NK-92 treated with Interleukin-12 subunit alpha and Interleukin-12 subunit beta, amount 100 ng/mL, for 24 hours (cell line): ENCODE measurements at regions not wholly inside any gene's neighbourhood (a gene's known extent, or its start where the extent isn't known, plus 50 kb on each side); places are given as distances from the start of the nearest gene placed in this dataset.
"Not testable (repeated sequence)": the region's sequence is repeated elsewhere in the genome, so short reads cannot be mapped to it uniquely, and the experiment has no call there.

Experiments
- DNase-seq: peaks from one replicate; lab custom pipeline; 2025; lab: John Stamatoyannopoulos, UW

DNA sequence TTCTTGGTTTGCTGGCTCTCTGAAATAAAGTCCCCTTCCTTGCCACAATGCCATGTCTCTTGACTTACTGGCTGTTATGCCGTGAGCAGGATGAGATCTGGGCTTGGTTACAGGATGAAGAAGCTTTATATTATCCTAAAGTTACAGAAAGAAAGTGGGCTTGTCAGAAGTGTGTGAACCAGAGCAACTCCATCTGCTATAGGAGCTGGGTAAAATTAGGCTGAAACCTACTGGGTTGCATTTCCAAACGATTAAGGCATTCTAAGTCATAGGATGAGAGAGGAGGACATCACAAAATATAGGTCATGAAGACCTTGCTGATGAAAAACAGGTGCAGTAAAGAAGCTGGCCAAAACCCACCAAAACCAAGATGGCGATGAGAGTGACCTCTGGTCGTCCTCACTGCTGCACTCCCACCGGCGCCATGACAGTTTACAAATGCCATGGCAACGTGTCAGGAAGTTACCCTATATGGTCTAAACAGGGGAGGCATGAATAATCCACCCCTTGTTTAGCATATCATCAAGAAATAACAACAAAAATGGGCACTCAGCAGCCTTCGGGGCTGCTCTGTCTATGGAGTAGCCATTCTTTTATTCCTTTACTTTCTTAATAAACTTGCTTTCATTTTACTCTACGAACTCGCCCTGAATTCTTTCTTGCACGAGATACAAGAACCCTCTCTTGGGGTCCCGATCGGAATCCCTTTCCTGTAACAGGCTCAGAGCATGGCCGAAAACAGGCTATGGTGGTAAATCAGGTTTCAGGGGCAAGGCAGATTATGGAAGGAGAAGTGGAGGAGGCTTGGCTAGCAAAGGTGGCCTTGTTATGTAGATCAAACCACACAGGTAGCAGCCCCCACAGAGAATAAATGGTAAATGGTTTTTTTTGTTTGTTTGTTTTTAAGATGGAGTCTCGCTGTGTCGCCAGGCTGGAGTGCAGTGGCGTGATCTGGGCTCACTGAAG, 81.3 kb upstream of the C16orf82 start:
- no peak for DNase-seq

DNA sequence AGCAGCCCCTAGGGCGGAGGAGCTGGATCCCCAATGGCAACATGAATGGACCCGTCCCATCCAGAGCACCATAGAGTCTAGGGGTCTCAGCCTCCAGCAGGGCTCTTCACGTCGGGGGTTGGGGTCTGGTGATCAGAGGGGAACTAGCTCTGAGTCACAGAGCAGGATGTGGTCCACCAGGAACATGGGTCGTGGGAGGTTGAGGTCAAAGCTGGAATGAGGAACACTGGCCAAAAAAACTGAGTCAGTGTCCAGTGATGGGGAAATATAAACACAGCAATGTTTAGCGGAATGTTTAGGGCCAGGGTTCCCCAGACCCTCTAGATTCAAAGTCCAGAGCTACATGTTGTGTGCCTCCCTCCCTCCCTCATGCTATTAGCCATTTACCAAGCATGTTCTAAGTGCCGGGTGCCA, 79.1 kb upstream of the C16orf82 start:
- no peak for DNase-seq

DNA sequence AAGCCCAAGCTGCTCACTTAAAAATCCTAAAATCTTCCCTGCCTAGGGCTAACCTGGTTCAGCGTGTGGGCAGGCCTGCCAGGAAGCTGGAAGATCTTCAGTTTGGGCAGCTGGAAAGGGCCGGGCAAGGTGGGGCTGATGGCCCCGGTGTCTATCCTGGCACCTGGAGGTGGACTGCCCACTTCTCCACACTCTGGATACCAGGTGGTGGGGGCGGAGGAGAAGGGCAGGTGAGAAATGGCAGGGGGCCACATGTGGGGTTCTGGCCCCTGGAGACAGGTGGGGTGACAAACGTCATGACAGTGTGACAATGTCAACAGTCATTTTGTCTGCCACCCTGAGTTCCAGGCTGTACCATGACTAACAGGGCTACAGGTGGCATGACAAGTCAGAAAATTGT, 78.5 kb upstream of the C16orf82 start:
- DNase-seq = no peak

DNA sequence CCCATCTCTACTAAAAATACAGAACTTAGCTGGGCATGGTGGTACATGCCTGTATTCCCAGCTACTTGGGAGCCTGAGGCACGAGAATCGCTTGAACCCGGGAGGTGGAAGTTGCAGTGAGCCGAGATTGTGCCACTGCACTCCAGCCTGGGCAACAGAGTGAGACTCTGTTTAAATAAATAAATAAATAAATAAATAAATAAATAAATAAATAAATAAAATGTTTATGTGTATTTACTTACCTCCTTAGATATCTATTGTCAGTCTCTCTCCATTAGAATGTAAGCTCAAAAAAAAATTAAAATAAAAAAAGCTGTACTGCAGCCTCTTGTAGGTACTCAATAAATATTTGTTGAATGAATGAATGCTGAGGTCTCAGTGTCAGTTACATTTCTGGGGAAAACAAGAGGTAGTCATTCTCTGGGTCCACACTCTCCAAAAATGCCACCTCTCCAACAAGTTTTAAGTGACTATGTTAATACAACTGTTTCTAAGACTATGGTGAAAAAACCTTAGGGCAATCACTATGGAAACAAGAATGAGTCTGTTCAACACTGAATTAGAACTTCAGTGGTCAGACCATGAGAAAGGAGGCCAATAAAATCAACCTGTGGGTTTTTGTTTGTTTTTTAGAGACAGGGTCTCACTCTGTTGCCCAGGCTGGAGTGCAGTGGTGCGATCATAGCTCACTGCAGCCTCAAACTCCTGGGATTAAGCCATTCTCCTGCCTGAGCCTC, 76.2 kb upstream of the C16orf82 start:
- not testable (repeated sequence) for DNase-seq

DNA sequence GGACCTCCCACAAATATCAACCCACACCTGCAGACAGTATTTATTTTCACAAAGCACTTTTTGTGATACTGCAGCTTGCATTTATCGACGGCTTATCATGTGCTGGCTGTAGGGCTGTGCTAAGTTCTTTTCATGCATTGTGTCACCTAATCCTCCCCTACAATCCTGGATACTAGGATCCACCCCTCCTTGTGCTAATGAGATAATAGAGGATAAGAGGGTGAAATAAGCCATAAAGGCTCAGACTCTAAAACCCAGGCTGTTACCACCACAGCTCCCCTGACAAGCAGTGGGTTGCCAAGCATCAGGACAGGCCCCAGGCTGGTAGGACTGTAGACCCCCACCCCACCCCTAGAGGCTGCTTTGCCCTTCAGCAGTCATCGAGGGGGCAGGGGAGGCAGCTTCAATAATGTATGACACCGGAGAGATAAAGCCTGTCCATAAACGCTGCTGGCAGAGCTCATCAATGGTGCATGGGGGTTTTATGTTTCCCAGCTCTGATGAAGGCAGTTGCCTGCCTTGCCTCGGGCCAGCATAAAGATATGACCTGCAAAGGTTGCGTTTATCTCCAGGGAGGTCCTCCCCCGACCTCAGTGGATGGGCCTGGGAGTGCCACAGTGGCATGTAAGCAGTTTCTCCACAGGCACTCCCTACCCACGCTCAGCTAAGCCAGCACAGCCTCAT, 73.9 kb upstream of the C16orf82 start:
- DNase-seq = no peak

DNA sequence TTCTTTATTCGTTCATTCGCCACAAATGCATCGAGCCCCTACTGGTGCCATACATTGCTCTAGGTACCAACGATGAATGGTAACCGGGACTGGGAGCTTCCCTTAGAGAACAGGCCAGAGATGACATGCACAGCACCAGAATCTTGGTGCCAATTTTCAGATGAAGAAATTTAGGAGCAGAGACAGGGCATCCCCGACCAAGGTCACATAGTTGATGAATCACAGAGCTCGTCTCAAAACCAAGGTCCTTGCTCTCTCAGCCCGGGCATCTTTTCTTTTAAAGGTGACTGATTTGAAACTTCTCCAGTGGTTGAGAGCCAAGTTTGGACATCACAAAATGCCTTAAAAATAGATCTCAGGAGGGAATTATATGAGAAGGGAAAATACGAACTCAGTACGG, 73.2 kb upstream of the C16orf82 start:
- no peak for DNase-seq

DNA sequence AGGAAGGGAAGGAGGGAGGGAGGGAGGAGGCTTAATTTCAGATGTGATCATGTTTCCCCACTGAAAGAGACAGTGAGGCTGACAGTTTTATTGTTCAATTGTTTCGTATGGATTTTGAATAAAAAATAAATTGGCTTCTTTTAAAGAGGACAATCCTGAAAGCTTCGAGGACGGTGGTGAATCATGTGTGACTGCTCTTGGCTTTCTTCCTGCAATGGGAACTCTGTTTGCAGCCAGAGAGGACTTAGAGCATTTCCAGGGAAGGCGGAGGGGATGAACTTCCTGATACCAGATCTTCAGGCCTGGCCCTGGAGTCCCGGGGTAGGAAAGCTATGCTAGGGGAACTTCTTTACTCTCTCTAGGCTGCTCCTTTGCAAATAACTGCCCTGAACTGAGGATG, 72.8 kb upstream of the C16orf82 start:
- DNase-seq = no peak

DNA sequence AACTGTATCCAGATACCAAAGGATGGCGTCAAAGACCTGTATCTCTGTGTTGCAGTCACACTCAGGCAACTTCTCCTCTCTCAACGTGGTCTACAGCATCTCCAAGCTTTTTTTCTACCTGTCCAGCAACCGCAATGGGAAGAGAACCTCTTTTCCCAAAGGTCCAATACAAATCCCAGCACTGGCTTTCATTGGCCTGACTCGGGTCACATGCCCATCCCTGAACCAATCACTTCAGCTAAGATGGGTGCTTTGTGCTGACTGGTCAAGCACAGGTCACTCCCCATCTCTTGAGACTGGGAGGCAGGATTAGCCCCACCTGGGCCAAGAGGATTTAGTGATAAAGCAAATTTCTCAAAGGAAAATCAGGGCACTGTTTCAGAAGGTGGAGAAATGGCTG, 71.2 kb upstream of the C16orf82 start:
- DNase-seq = no peak

DNA sequence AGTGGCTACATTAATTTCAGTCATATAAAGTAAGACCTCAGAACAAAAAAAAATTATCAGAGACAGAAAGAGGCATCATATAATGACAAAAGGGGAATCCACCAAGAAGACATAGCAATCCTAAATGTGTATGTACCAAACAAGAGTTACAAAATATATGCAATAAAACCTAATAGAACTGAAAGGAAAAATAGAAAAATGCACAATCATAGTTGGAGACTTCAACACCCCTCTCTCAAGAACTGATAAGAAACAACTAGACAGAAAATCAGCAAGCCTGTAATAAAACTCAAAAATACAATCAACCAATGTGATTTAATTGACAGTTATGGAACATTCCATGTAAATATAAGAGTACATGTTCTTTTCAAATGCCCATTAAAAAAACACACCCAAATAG, 61.3 kb upstream of the C16orf82 start:
- no peak for DNase-seq
